H1 (cell line): ENCODE measurements at regions not wholly inside any gene's neighbourhood (a gene's known extent, or its start where the extent isn't known, plus 50 kb on each side); places are given as distances from the start of the nearest gene placed in this dataset.

Experiments used
- ATF3 ChIP-seq: IDR thresholded peaks from 2 replicates; pipeline ENCODE4 v1.6.1; 2011; ENCODE audit warnings: low read depth, mild to moderate bottlenecking, low read length; ENCODE audit not compliant: insufficient read depth
- BRCA1 ChIP-seq: IDR thresholded peaks from 2 replicates; pipeline ENCODE4 v1.6.1; 2012; ENCODE audit warnings: low read depth, low read length, improper control_type of control experiment
- CHD1 ChIP-seq: IDR thresholded peaks from 2 replicates; pipeline ENCODE4 v1.6.1; 2012; ENCODE audit warnings: low read depth, low read length, improper control_type of control experiment
- CREB1 ChIP-seq: IDR thresholded peaks from 2 replicates; pipeline ENCODE4 v1.6.1; 2012; ENCODE audit warnings: inconsistent platforms
- CTCF ChIP-seq, 3 experiments: IDR thresholded peaks; 1 replicate in 2 of 3; 2 replicates in 1 of 3; pipeline versions ENCODE4 v1.5.1 to v1.6.1; 2011; ENCODE audit warnings: low read length in 3 of 3, mild to moderate bottlenecking in 3 of 3, inconsistent platforms in 2 of 3, low read depth in 1 of 3, moderate library complexity in 1 of 3; ENCODE audit not compliant: insufficient read depth in 1 of 3; ENCODE audit errors: control extremely low read depth in 1 of 3
- PHF8 ChIP-seq: fragments of 200-600 bp; sonication (generic); conservative IDR thresholded peaks from 2 replicates; pipeline ENCODE4 v1.7.1; 2012; ENCODE audit warnings: low read depth, mild to moderate bottlenecking, inconsistent platforms, low read length, moderate library complexity
- POLR2A ChIP-seq, 2 experiments: IDR thresholded peaks; 1 replicate in 1 of 2; 2 replicates in 1 of 2; pipeline ENCODE4 v1.6.1; 2011; ENCODE audit warnings: low read depth in 2 of 2, low read length in 2 of 2, mild to moderate bottlenecking in 2 of 2; ENCODE audit errors: control extremely low read depth in 1 of 2
- POLR2AphosphoS5 ChIP-seq: IDR thresholded peaks from 2 replicates; pipeline ENCODE4 v1.6.1; 2011; ENCODE audit warnings: low read depth, low read length
- SUZ12 ChIP-seq: fragments of 200-600 bp; sonication (generic); IDR thresholded peaks from 2 replicates; pipeline ENCODE4 v1.6.1; 2012; ENCODE audit warnings: mild to moderate bottlenecking, inconsistent platforms, low read length, moderate library complexity, mixed read lengths
- TAF7 ChIP-seq: optimal IDR thresholded peaks from 2 replicates; pipeline ENCODE3; 2011; ENCODE audit warnings: low read depth, mild to moderate bottlenecking, inconsistent platforms, low read length, moderate library complexity, borderline replicate concordance
- TCF12 ChIP-seq: IDR thresholded peaks from 2 replicates; pipeline ENCODE4 v1.6.1; 2011; ENCODE audit warnings: low read depth, mild to moderate bottlenecking, low read length
- USF2 ChIP-seq: IDR thresholded peaks from 2 replicates; pipeline ENCODE4 v1.6.1; 2011; ENCODE audit warnings: low read length, improper control_type of control experiment
- YY1 ChIP-seq: IDR thresholded peaks from 2 replicates; pipeline ENCODE4 v1.6.1; 2011; ENCODE audit warnings: low read depth, mild to moderate bottlenecking, low read length

- TF ChIP-seq USF2 = no peak
- no peak for TF ChIP-seq PHF8
- no peak for TF ChIP-seq BRCA1
- TF ChIP-seq POLR2AphosphoS5 = no peak
- TF ChIP-seq CTCF (IDR thresholded peaks at IDR 0.05; ENCODE audit: control extremely low read depth in 1 of 3, insufficient read depth in 1 of 3, low read depth in 1 of 3, low read length in 3 of 3) = no peak
- no peak for TF ChIP-seq POLR2A (IDR thresholded peaks at IDR 0.05; ENCODE audit: control extremely low read depth in 1 of 2, low read depth in 2 of 2, low read length in 2 of 2)
- TF ChIP-seq ATF3 = no peak
- no peak for TF ChIP-seq TAF7
- TF ChIP-seq YY1 = no peak
- TF ChIP-seq CREB1 = no peak
- TF ChIP-seq SUZ12 = no peak
- TF ChIP-seq TCF12 = no peak
- no peak for TF ChIP-seq CHD1
Measured at GRCh38 chr7:372546-372931, 82.6 kb downstream of the FOXL3 start.
